ENCODE measurements at regions not wholly inside any gene's neighbourhood (a gene's known extent, or its start where the extent isn't known, plus 50 kb on each side); places are given as distances from the start of the nearest gene placed in this dataset.
A peak's percentile ranks its signal among the peaks of the same experiment; 100 is the strongest.

DNA sequence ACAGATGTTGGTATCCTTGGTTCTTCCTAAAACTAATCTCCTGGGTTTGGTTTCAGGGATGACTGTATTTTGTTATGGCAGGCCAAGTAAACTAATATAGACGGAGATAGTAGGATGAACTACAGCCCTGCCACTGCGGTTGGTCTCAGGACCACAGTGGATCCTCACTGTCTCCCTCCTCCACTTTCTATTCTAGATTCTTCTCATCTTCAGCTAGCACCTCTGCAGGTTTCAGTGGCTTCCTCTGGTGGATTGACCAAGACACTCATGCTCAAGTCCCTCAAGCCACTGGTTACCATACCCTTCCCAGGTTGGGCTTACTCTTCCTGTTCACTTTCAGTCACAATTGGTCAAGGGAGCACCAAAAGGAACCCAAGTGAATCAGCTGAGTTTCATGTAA, 71.1 kb upstream of the CLDN18 start:
- Histone ChIP-seq H3K27ac (no peak overlapping the region), H3K27me3 (no peaks in the 10 kb centered on the region), H3K4me3 (no peak overlapping the region), H3K4me1 (no peaks in the 10 kb centered on the region), H3K9me3 (no peaks in the 10 kb centered on the region), H3K36me3 (no peaks in the 10 kb centered on the region)
- no peak for DNase-seq
- TF ChIP-seq, protein P1, sequence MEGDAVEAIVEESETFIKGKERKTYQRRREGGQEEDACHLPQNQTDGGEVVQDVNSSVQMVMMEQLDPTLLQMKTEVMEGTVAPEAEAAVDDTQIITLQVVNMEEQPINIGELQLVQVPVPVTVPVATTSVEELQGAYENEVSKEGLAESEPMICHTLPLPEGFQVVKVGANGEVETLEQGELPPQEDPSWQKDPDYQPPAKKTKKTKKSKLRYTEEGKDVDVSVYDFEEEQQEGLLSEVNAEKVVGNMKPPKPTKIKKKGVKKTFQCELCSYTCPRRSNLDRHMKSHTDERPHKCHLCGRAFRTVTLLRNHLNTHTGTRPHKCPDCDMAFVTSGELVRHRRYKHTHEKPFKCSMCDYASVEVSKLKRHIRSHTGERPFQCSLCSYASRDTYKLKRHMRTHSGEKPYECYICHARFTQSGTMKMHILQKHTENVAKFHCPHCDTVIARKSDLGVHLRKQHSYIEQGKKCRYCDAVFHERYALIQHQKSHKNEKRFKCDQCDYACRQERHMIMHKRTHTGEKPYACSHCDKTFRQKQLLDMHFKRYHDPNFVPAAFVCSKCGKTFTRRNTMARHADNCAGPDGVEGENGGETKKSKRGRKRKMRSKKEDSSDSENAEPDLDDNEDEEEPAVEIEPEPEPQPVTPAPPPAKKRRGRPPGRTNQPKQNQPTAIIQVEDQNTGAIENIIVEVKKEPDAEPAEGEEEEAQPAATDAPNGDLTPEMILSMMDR (IDR thresholded peaks at IDR 0.05): no peak
- no peak for ATAC-seq
- intact Hi-C loops (cut with DNase I): no loop called here

DNA sequence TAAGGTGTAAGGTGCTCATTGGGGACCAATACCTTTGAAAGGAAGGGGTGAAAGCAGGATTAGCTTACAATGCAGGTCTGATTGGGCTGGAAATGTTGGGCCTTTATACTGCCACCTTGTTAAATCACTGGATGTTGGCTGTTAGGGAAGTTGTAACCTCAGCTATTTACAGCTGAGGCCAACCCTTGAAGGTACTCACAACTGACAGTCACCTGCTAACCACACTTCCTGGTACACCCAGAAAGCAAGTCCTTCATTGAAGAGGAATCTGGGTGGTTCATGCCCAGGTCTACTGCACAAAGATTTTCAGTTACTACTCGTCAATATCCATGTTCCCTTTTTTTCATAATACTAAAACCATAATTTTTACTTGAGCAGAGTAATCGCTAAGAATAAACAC, 65.4 kb upstream of the CLDN18 start:
- no peak overlapping the region for H3K27ac ChIP-seq
- H3K4me3 ChIP-seq: no peak overlapping the region
- no peaks in the 10 kb centered on the region for H3K27me3 ChIP-seq
- no peaks in the 10 kb centered on the region for H3K9me3 ChIP-seq
- H3K4me1 ChIP-seq: no peaks in the 10 kb centered on the region
- ATAC-seq (peak; percentile 61), DNase-seq (no peak)
- TF ChIP-seq, protein P1 (IDR thresholded peaks at IDR 0.05): no peak
- intact Hi-C loops (cut with DNase I): no loop called here
- H3K36me3 ChIP-seq: no peaks in the 10 kb centered on the region

DNA sequence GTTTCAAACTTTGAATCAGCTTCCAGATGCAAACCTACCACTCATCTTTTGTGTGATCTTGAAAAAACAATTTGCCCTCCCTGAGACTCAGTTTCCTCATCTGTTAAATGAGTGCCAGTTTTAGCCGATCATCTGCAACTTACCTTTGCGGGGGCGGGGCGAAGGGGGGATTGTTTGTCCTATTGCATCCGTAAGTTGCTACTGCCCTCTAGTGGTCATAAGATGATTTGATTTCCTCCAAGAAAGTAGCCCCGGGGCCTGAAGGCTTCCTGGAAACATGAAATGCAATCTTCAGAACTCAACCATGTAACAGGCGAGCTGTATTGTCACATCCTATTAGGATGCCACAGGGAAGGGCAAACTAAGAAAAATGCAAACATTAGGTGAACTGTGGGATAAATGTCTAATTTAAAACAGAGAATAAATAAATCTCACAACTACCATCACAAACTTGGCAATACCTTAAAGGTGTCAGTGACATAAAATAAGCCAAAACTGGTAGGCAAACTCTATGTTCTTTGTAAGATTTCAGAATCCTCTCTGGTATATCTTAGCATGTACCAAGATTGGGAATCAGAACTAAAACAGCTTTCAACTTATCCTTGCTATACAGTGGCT, 63.5 kb upstream of the CLDN18 start:
- no peak overlapping the region for H3K27ac ChIP-seq
- DNase-seq: peak in 3 of 4 donors; percentile 24 to 57 (median 34)
- intact Hi-C loops (cut with DNase I): no loop called here
- peak; percentile 73 for ATAC-seq
- H3K27me3 ChIP-seq: no peaks in the 10 kb centered on the region
- H3K4me1 ChIP-seq: no peaks in the 10 kb centered on the region
- TF ChIP-seq, protein P1 (IDR thresholded peaks at IDR 0.05): peak; percentile 59 to 67
- H3K36me3 ChIP-seq: no peaks in the 10 kb centered on the region
- H3K4me3 ChIP-seq: no peak overlapping the region
- no peaks in the 10 kb centered on the region for H3K9me3 ChIP-seq

DNA sequence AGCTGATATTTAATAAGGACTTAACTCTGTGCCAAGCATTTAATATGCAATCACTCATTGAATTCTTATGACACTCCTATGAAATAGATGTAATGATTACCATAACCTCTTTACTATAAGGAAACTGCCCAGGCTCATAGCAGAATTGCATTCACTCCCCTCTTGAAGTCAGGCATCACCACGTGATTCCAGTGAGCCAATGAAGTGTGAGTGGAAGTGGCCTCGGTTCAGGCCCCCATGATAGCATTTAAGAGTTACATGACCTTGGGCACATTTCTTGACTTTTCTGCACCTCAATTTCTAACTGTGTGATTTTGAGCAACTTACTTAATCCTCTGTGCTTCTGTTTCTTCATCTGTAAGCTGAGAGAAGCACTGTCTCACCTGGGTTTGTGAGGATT, 62.8 kb upstream of the CLDN18 start:
- Histone ChIP-seq H3K4me3 (no peak overlapping the region), H3K27me3 (no peaks in the 10 kb centered on the region), H3K36me3 (no peaks in the 10 kb centered on the region), H3K27ac (no peak overlapping the region), H3K9me3 (no peaks in the 10 kb centered on the region), H3K4me1 (no peaks in the 10 kb centered on the region)
- TF ChIP-seq, protein P1 (IDR thresholded peaks at IDR 0.05): no peak
- no peak for ATAC-seq
- intact Hi-C loops (cut with DNase I): no loop called here
- no peak for DNase-seq

DNA sequence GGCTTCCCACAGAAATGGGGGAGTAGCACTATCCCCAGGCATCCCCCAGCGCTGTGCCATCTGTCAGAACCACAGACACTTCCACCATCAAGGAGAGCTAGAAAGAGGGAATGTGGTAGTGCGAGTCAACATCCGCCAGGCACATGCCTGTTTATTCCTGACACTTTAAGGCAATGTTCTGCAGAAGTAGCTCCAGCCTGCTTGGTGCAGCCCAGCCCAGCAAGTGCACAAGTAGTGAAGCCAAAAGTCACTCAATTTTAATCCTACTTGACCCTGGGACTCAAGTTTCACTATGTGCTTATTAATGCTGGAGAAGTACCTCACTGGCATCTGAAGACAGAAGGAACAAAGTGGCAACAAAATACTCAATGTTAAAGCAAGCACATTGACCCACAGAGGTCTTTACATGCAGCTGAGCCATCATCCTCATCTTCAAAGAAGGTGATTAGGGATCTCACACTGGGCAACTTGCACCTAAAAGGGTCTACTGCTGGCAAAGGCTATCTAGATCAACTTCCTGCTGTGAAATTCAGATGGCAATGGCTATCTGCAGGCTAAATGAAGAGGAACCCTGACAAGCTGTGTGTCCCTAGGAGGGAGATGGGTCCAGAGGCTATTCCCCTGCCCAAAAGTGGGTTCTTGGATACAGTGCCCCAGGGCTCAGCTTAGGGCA, 61.4 kb upstream of the CLDN18 start:
- TF ChIP-seq, protein P1 (IDR thresholded peaks at IDR 0.05): no peak
- intact Hi-C loops (cut with DNase I): no loop called here
- DNase-seq (no peak), ATAC-seq (peak; percentile 57)
- H3K36me3 ChIP-seq: no peaks in the 10 kb centered on the region
- no peaks in the 10 kb centered on the region for H3K4me1 ChIP-seq
- H3K9me3 ChIP-seq: no peaks in the 10 kb centered on the region
- H3K4me3 ChIP-seq: no peak overlapping the region
- no peak overlapping the region for H3K27ac ChIP-seq
- no peaks in the 10 kb centered on the region for H3K27me3 ChIP-seq

Data from left lung (tissue), 4 donors.